GM12891 (cell line): ENCODE measurements at regions not wholly inside any gene's neighbourhood (a gene's known extent, or its start where the extent isn't known, plus 50 kb on each side); places are given as distances from the start of the nearest gene placed in this dataset.

Experiments used
- PAX5 ChIP-seq: IDR thresholded peaks from 2 replicates; pipeline ENCODE4 v1.6.1; 2011; ENCODE audit warnings: low read length, moderate library complexity, mild to moderate bottlenecking; ENCODE audit not compliant: insufficient read depth, severe bottlenecking
- POLR2A ChIP-seq: IDR thresholded peaks from 2 replicates; pipeline ENCODE4 v1.6.1; 2011; ENCODE audit warnings: low read depth, low read length, control low read depth
- POLR2AphosphoS5 ChIP-seq: IDR thresholded peaks from 2 replicates; pipeline ENCODE4 v1.6.1; 2011; ENCODE audit warnings: low read depth, low read length, control low read depth
- POU2F2 ChIP-seq: IDR thresholded peaks from 2 replicates; pipeline ENCODE4 v1.6.1; 2011; ENCODE audit warnings: low read depth, mild to moderate bottlenecking, control low read depth, low read length, moderate library complexity
- SPI1 ChIP-seq: IDR thresholded peaks from 2 replicates; pipeline ENCODE4 v1.6.1; 2011; ENCODE audit warnings: low read depth, low read length, control low read depth
- TAF1 ChIP-seq: IDR thresholded peaks from 2 replicates; pipeline ENCODE4 v1.6.1; 2011; ENCODE audit warnings: low read depth, low read length, control low read depth

DNA sequence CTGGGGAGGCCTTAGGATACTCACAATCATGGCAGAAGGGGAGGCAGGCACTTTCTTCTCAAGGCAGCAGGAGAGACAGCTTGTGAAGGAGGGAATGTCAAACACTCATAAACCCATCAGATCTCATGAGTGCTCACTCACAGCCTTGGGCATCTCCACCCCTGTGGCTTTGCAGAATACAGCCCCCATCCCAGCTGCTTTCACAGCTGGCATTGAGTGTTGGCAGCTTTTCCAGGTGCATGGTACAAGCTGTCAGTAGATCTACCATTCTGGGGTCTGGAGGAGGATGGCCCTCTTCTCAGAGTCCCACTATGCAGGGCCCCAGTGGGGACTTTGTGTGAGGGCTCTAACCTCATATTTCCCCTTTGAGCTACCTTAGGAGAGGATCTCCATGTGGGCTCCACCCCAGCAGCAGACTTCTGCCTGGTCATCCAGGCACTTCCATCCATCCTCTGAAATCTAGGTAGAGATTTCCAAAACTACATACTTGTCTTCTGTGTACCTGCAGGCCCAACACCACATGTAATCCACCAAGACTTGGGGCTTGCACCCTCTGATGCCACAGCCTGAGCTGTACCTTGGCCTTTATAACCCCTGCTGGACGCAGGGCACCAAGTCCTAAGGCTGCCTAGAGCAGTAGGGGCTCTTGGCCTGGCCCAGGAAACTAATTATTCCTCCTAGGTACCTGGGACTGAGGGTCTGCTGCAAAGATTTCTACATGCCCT lies 404.2 kb upstream of the EPHA6 start:
- no peak for TF ChIP-seq POLR2AphosphoS5
- TF ChIP-seq POLR2A: no peak
- no peak for TF ChIP-seq SPI1
- TF ChIP-seq TAF1: no peak
- TF ChIP-seq POU2F2: no peak
- no peak for TF ChIP-seq PAX5
